Caco-2 (cell line): ENCODE measurements at regions not wholly inside any gene's neighbourhood (a gene's known extent, or its start where the extent isn't known, plus 50 kb on each side); places are given as distances from the start of the nearest gene placed in this dataset.

Experiments used
- BruUV-seq: library from RNA; stranded (reverse); fragments of 400-500 nt; replicated peaks from 2 replicates; lab custom pipeline; 2021; lab: Mats Ljungman, UMichigan
- CTCF ChIA-PET: fragments of 300-600 bp; sonication (Branson Sonifier 250); formaldehyde crosslinking; loops from one replicate; lab custom pipeline; 2022; ENCODE audit warnings: antibody characterized with exemption; lab: Charles Lee
- POLR2A ChIA-PET: fragments of 300-600 bp; sonication (Branson Sonifier 250); formaldehyde crosslinking; loops from one replicate; lab custom pipeline; 2022; ENCODE audit warnings: antibody characterized with exemption; lab: Charles Lee
- DNase-seq, 2 experiments: peaks; one replicate each; pipeline versions ENCODE4 v3.0.0 to v3.0.0-alpha.2; 2020 to 2022
- H3K27me3 ChIP-seq: replicated peaks from 2 replicates; pipeline ENCODE4 v1.6.0; 2011; ENCODE audit warnings: low read length; ENCODE audit not compliant: control insufficient read depth, insufficient read depth
- H3K36me3 ChIP-seq: 2 replicates; pipeline ENCODE4 v1.5.1; 2011; ENCODE audit warnings: low read length; ENCODE audit not compliant: control insufficient read depth, insufficient read depth
- H3K4me1 ChIP-seq: fragments of 250-450 bp; sonication (Bioruptor Pico); 2 replicates; pipeline ENCODE4 v1.5.1; 2020; ENCODE audit warnings: mild to moderate bottlenecking
- H3K4me3 ChIP-seq: 2 replicates; pipeline ENCODE4 v1.5.1; 2011; ENCODE audit warnings: low read depth, mild to moderate bottlenecking, control low read depth, low read length
- H3K9me3 ChIP-seq: fragments of 250-450 bp; sonication (Bioruptor Pico); 2 replicates; pipeline ENCODE4 v1.5.1; 2020; ENCODE audit warnings: mild to moderate bottlenecking, moderate library complexity
- H3K27ac Mint-ChIP-seq: one replicate; pipeline ENCODE4 v1.8.0; 2022; ENCODE audit warnings: mixed read lengths; ENCODE audit not compliant: unreplicated experiment
- H3K27me3 Mint-ChIP-seq: one replicate; pipeline ENCODE4 v1.8.0; 2022; ENCODE audit warnings: mixed read lengths; ENCODE audit not compliant: insufficient read depth, unreplicated experiment
- H3K36me3 Mint-ChIP-seq: one replicate; pipeline ENCODE4 v1.8.0; 2022; ENCODE audit warnings: mild to moderate bottlenecking, mixed read lengths; ENCODE audit not compliant: insufficient read depth, unreplicated experiment
- H3K4me1 Mint-ChIP-seq: one replicate; pipeline ENCODE4 v1.8.0; 2022; ENCODE audit warnings: low read depth, mixed read lengths; ENCODE audit not compliant: unreplicated experiment
- H3K4me3 Mint-ChIP-seq: one replicate; pipeline ENCODE4 v1.8.0; 2022; ENCODE audit warnings: mild to moderate bottlenecking, moderate library complexity, mixed read lengths; ENCODE audit not compliant: unreplicated experiment
- H3K9me3 Mint-ChIP-seq: one replicate; pipeline ENCODE4 v1.8.0; 2022; ENCODE audit warnings: mixed read lengths; ENCODE audit not compliant: unreplicated experiment
- CTCF ChIP-seq, 2 experiments: fragments of 200-600 bp in 1 of 2; IDR thresholded peaks; 1 replicate in 1 of 2; 2 replicates in 1 of 2; pipeline versions ENCODE4 v1.5.1 to v1.8.0; 2011 to 2022; ENCODE audit warnings: antibody characterized with exemption in 1 of 2, control low read depth in 1 of 2, inconsistent platforms in 1 of 2, low read depth in 1 of 2, low read length in 1 of 2, mild to moderate bottlenecking in 1 of 2, moderate library complexity in 1 of 2; ENCODE audit not compliant: insufficient read depth in 1 of 2, severe bottlenecking in 1 of 2, unreplicated experiment in 1 of 2
- intact Hi-C: fragments of 100-400 bp; cut with micrococcal nuclease; formaldehyde crosslinking; loops from one replicate; pipeline ENCODE4 v1.10.0; 2022; ENCODE audit not compliant: unreplicated experiment

- DNase-seq: no peak
- Mint-ChIP-seq H3K27ac (no peak overlapping the region), H3K4me3 (no peak overlapping the region), H3K4me1 (no peaks in the 10 kb centered on the region), H3K27me3 (no peaks in the 10 kb centered on the region), H3K9me3 (no peaks in the 10 kb centered on the region), H3K36me3 (no peaks in the 10 kb centered on the region)
- Histone ChIP-seq H3K4me1 (no peaks in the 10 kb centered on the region), H3K4me3 (no peak overlapping the region), H3K36me3 (no peaks in the 10 kb centered on the region), H3K27me3 (no peaks in the 10 kb centered on the region), H3K9me3 (no peaks in the 10 kb centered on the region)
- intact Hi-C loops: no loop called here
- POLR2A ChIA-PET: no interaction called here
- no TSS peak for BruUV-seq
- CTCF ChIA-PET: no interaction called here
- no peak for TF ChIP-seq CTCF (IDR thresholded peaks at IDR 0.05; ENCODE audit: insufficient read depth in 1 of 2, low read depth in 1 of 2, low read length in 1 of 2, severe bottlenecking in 1 of 2, unreplicated experiment in 1 of 2)
Observed at GRCh38 chr4:187271848-187272247, 548.2 kb upstream of the FAT1 start.

- Mint-ChIP-seq H3K4me3 (no peak overlapping the region), H3K36me3 (no peaks in the 10 kb centered on the region), H3K27me3 (no peaks in the 10 kb centered on the region), H3K4me1 (no peaks in the 10 kb centered on the region), H3K27ac (no peak overlapping the region), H3K9me3 (no peaks in the 10 kb centered on the region)
- no peaks in the 10 kb centered on the region for H3K9me3 ChIP-seq
- intact Hi-C loops: no loop called here
- no TSS peak for BruUV-seq
- H3K4me3 ChIP-seq: no peak overlapping the region
- ChIA-PET CTCF (no interaction called here), POLR2A (no interaction called here)
- H3K36me3 ChIP-seq: no peaks in the 10 kb centered on the region
- no peak for DNase-seq
- no peaks in the 10 kb centered on the region for H3K27me3 ChIP-seq
- no peaks in the 10 kb centered on the region for H3K4me1 ChIP-seq
- TF ChIP-seq CTCF (IDR thresholded peaks at IDR 0.05; ENCODE audit: insufficient read depth in 1 of 2, low read depth in 1 of 2, low read length in 1 of 2, severe bottlenecking in 1 of 2, unreplicated experiment in 1 of 2): no peak
Observed at GRCh38 chr4:187274153-187274552, 550.5 kb upstream of the FAT1 start.

- no peaks in the 10 kb centered on the region for H3K4me1 Mint-ChIP-seq
- no peak overlapping the region for H3K4me3 ChIP-seq
- no peaks in the 10 kb centered on the region for H3K9me3 ChIP-seq
- H3K4me3 Mint-ChIP-seq: no peak overlapping the region
- no peak for TF ChIP-seq CTCF (IDR thresholded peaks at IDR 0.05; ENCODE audit: insufficient read depth in 1 of 2, low read depth in 1 of 2, low read length in 1 of 2, severe bottlenecking in 1 of 2, unreplicated experiment in 1 of 2)
- intact Hi-C loops: no loop called here
- no peak for DNase-seq
- no TSS peak for BruUV-seq
- CTCF ChIA-PET: no interaction called here
- POLR2A ChIA-PET: no interaction called here
- no peaks in the 10 kb centered on the region for H3K27me3 Mint-ChIP-seq
- H3K27me3 ChIP-seq: no peaks in the 10 kb centered on the region
- H3K4me1 ChIP-seq: no peaks in the 10 kb centered on the region
- H3K36me3 Mint-ChIP-seq: no peaks in the 10 kb centered on the region
- H3K9me3 Mint-ChIP-seq: no peaks in the 10 kb centered on the region
- no peaks in the 10 kb centered on the region for H3K36me3 ChIP-seq
- no peak overlapping the region for H3K27ac Mint-ChIP-seq
Observed at GRCh38 chr4:187276736-187277408, 553.2 kb upstream of the FAT1 start.
